C4-2B (cell line): ENCODE measurements at regions not wholly inside any gene's neighbourhood (a gene's known extent, or its start where the extent isn't known, plus 50 kb on each side); places are given as distances from the start of the nearest gene placed in this dataset.

ENCODE experiments used
- H3K27ac ChIP-seq: fragments of 450-650 bp; 2 replicates; pipeline ENCODE4 v1.5.1; 2017
- CTCF ChIP-seq: fragments of 450-650 bp; conservative IDR thresholded peaks from 2 replicates; pipeline ENCODE4 v1.5.1; 2017; ENCODE audit warnings: mild to moderate bottlenecking
- ZFX ChIP-seq: fragments of 450-650 bp; IDR thresholded peaks from 2 replicates; pipeline ENCODE4 v1.6.1; 2017

- no peak overlapping the region for H3K27ac ChIP-seq
- no peak for TF ChIP-seq ZFX
Observed at GRCh38 chr9:129395633-129396364, 217.7 kb upstream of the IER5L start.

- TF ChIP-seq ZFX (no peak), CTCF (no peak)
- no peak overlapping the region for H3K27ac ChIP-seq
Observed at GRCh38 chr9:129394886-129395279, 216.8 kb upstream of the IER5L start.

GRCh38 chr9:129394061-129394885 is 216.2 kb upstream of the IER5L start:
- no peak overlapping the region for H3K27ac ChIP-seq
- TF ChIP-seq ZFX (no peak), CTCF (no peak)

GRCh38 chr9:129393064-129393463 is 215.0 kb upstream of the IER5L start:
- H3K27ac ChIP-seq: no peak overlapping the region
- TF ChIP-seq CTCF: no peak
- TF ChIP-seq ZFX: no peak

- H3K27ac ChIP-seq: no peak overlapping the region
- TF ChIP-seq ZFX (no peak), CTCF (no peak)
Observed at GRCh38 chr9:129392093-129392541, 214.1 kb upstream of the IER5L start.

GRCh38 chr9:129391221-129391661 is 213.2 kb upstream of the IER5L start:
- H3K27ac ChIP-seq: no peak overlapping the region
- TF ChIP-seq CTCF (no peak), ZFX (no peak)

- TF ChIP-seq ZFX (no peak), CTCF (no peak)
- H3K27ac ChIP-seq: no peak overlapping the region
Observed at GRCh38 chr9:129390541-129390940, 212.5 kb upstream of the IER5L start.
